SU-DHL-6 (cell line): ENCODE measurements at regions not wholly inside any gene's neighbourhood (a gene's known extent, or its start where the extent isn't known, plus 50 kb on each side); places are given as distances from the start of the nearest gene placed in this dataset.

Experiments used
- H2AFZ ChIP-seq: fragments of 200-600 bp; sonication (generic); 2 replicates; pipeline ENCODE4 v1.6.1; 2014; ENCODE audit warnings: low read depth, mild to moderate bottlenecking, moderate library complexity, mixed read lengths, antibody characterized with exemption, low read length; ENCODE audit not compliant: severe bottlenecking
- H3F3A ChIP-seq: fragments of 200-600 bp; shearing (Covaris generic); 2 replicates; pipeline ENCODE4 v1.6.0; 2016; ENCODE audit warnings: antibody characterized with exemption, mild to moderate bottlenecking; ENCODE audit not compliant: insufficient read depth
- H3K27ac ChIP-seq: fragments of 200-600 bp; sonication (generic); 2 replicates; pipeline ENCODE4 v1.5.1; 2016; ENCODE audit warnings: low read depth, mild to moderate bottlenecking, low read length, moderate library complexity, mixed read lengths
- H3K27me3 ChIP-seq: fragments of 200-600 bp; sonication (generic), shearing (Covaris generic); 2 replicates; pipeline ENCODE4 v1.6.0; 2014; ENCODE audit warnings: mild to moderate bottlenecking, low read length
- H3K36me3 ChIP-seq: fragments of 200-600 bp; sonication (generic); 2 replicates; pipeline ENCODE4 v1.6.1; 2014; ENCODE audit warnings: mild to moderate bottlenecking, low read length, mixed read lengths
- H3K4me2 ChIP-seq: fragments of 300-600, 200-600 bp; shearing (Covaris generic), sonication (generic); 2 replicates; pipeline ENCODE4 v1.6.0; 2014; ENCODE audit warnings: low read length, low read depth, mild to moderate bottlenecking; ENCODE audit not compliant: poor library complexity, severe bottlenecking
- H3K4me3 ChIP-seq: fragments of 200-600 bp; sonication (generic); 2 replicates; pipeline ENCODE4 v1.5.1; 2014; ENCODE audit warnings: antibody characterized with exemption, low read length, mild to moderate bottlenecking, mixed read lengths; ENCODE audit not compliant: insufficient read depth, poor library complexity, severe bottlenecking
- H3K79me2 ChIP-seq: fragments of 200-600 bp; sonication (generic); 2 replicates; pipeline ENCODE4 v1.6.1; 2014; ENCODE audit warnings: mild to moderate bottlenecking, low read length, moderate library complexity; ENCODE audit not compliant: insufficient read depth
- H3K9ac ChIP-seq: fragments of 200-600 bp; sonication (generic); 2 replicates; pipeline ENCODE4 v1.7.0; 2014; ENCODE audit warnings: mild to moderate bottlenecking, low read length
- H3K9me2 ChIP-seq: fragments of 200-600 bp; sonication (generic); replicated peaks from 2 replicates; pipeline ENCODE4 v1.6.1; 2014; ENCODE audit warnings: low read length; ENCODE audit not compliant: insufficient read depth
- H3K9me3 ChIP-seq: fragments of 200-600 bp; sonication (generic); 2 replicates; pipeline ENCODE4 v1.6.1; 2014; ENCODE audit warnings: low read length, mixed read lengths; ENCODE audit not compliant: insufficient read depth
- H4K20me1 ChIP-seq: fragments of 200-600 bp; sonication (generic); 2 replicates; pipeline ENCODE4 v1.6.1; 2014; ENCODE audit warnings: low read depth, mild to moderate bottlenecking, antibody characterized with exemption, low read length, moderate library complexity, mixed read lengths
- EZH2phosphoT487 ChIP-seq: fragments of 200-600 bp; sonication (generic), shearing (Covaris generic); conservative IDR thresholded peaks from 2 replicates; pipeline ENCODE4 v1.6.1; 2018; ENCODE audit warnings: mild to moderate bottlenecking, antibody characterized with exemption, low read length, moderate library complexity, mixed read lengths
- TF ChIP-seq, protein P1 (sequence below): fragments of 200-600 bp; sonication (generic); IDR thresholded peaks from one replicate; pipeline ENCODE4 v1.5.1; 2017; ENCODE audit warnings: antibody characterized with exemption, mild to moderate bottlenecking, low read length, moderate library complexity; ENCODE audit not compliant: insufficient read depth, poor library complexity, severe bottlenecking

GRCh38 chr3:117512975-117513374, 803.4 kb downstream of the TUSC7 start:
- no peaks in the 10 kb centered on the region for H3K9me3 ChIP-seq
- H2AFZ ChIP-seq = no peak overlapping the region
- H3K9ac ChIP-seq = no peak overlapping the region
- no peaks in the 10 kb centered on the region for H3F3A ChIP-seq
- H3K79me2 ChIP-seq = no peaks in the 10 kb centered on the region
- no peak overlapping the region for H3K4me2 ChIP-seq
- no peak overlapping the region for H3K27ac ChIP-seq
- TF ChIP-seq, protein P1, sequence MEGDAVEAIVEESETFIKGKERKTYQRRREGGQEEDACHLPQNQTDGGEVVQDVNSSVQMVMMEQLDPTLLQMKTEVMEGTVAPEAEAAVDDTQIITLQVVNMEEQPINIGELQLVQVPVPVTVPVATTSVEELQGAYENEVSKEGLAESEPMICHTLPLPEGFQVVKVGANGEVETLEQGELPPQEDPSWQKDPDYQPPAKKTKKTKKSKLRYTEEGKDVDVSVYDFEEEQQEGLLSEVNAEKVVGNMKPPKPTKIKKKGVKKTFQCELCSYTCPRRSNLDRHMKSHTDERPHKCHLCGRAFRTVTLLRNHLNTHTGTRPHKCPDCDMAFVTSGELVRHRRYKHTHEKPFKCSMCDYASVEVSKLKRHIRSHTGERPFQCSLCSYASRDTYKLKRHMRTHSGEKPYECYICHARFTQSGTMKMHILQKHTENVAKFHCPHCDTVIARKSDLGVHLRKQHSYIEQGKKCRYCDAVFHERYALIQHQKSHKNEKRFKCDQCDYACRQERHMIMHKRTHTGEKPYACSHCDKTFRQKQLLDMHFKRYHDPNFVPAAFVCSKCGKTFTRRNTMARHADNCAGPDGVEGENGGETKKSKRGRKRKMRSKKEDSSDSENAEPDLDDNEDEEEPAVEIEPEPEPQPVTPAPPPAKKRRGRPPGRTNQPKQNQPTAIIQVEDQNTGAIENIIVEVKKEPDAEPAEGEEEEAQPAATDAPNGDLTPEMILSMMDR = no peak
- TF ChIP-seq EZH2phosphoT487 = no peak
- no peak overlapping the region for H3K4me3 ChIP-seq
- H3K9me2 ChIP-seq = no peaks in the 10 kb centered on the region
- H4K20me1 ChIP-seq = no peaks in the 10 kb centered on the region
- no peaks in the 10 kb centered on the region for H3K36me3 ChIP-seq
- no peaks in the 10 kb centered on the region for H3K27me3 ChIP-seq

DNA sequence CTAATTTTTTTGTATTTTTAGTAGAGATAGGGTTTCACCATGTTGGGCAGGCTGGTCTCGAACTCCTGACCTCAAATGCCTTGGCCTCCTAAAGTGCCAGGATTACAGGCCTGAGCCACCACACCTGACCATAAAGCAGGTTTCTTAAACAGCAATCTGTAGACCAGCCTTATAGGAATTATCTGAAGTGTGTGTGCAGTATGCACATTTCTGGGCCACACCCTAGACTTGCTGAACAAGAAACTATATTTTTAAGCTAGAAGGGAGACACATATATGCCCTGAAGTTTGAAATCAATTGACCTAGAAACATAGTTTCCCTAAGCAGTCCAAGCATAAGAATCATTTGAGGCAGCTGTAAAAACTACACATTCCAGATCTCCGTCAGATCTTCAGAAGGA, 805.7 kb downstream of the TUSC7 start:
- H3K27me3 ChIP-seq = no peaks in the 10 kb centered on the region
- H3K9me3 ChIP-seq = no peaks in the 10 kb centered on the region
- H3K36me3 ChIP-seq = no peaks in the 10 kb centered on the region
- no peak overlapping the region for H2AFZ ChIP-seq
- no peaks in the 10 kb centered on the region for H3K79me2 ChIP-seq
- H3F3A ChIP-seq = no peaks in the 10 kb centered on the region
- no peaks in the 10 kb centered on the region for H3K9me2 ChIP-seq
- TF ChIP-seq, protein P1 = no peak
- no peak for TF ChIP-seq EZH2phosphoT487
- H3K4me2 ChIP-seq = no peak overlapping the region
- H3K27ac ChIP-seq = no peak overlapping the region
- H3K4me3 ChIP-seq = no peak overlapping the region
- H3K9ac ChIP-seq = no peak overlapping the region
- H4K20me1 ChIP-seq = no peaks in the 10 kb centered on the region

GRCh38 chr3:117518364-117518763, 808.8 kb downstream of the TUSC7 start:
- Histone ChIP-seq H3K4me3 (no peak overlapping the region), H3K36me3 (no peaks in the 10 kb centered on the region), H3K27ac (no peak overlapping the region), H3K9ac (no peak overlapping the region), H3K4me2 (no peak overlapping the region), H4K20me1 (no peaks in the 10 kb centered on the region), H2AFZ (no peak overlapping the region), H3K27me3 (no peaks in the 10 kb centered on the region), H3K9me3 (no peaks in the 10 kb centered on the region), H3K9me2 (no peaks in the 10 kb centered on the region), H3F3A (no peaks in the 10 kb centered on the region), H3K79me2 (no peaks in the 10 kb centered on the region)
- TF ChIP-seq, protein P1 = no peak
- no peak for TF ChIP-seq EZH2phosphoT487
